Breast epithelium (tissue), 4 donors: ENCODE measurements at regions not wholly inside any gene's neighbourhood (a gene's known extent, or its start where the extent isn't known, plus 50 kb on each side); places are given as distances from the start of the nearest gene placed in this dataset.

ENCODE experiments used
- DNase-seq, 2 donors: peaks; one replicate each; pipeline ENCODE4 v3.0.0-alpha.2; 2019; ENCODE audit warnings: low spot score in 2 of 2
- H3K27ac ChIP-seq, 2 donors: fragments of 200-600 bp; sonication (generic) in 1 of 2; one replicate each; pipeline ENCODE4 v1.5.1; 2016 to 2019; ENCODE audit warnings: mild to moderate bottlenecking in 1 of 2
- H3K27me3 ChIP-seq, 2 donors: fragments of 200-600 bp; sonication (generic) in 1 of 2; one replicate each; pipeline versions ENCODE4 v1.5.1 to v1.6.0; 2017 to 2019; ENCODE audit warnings: control low read depth in 1 of 2, mild to moderate bottlenecking in 1 of 2
- H3K36me3 ChIP-seq: fragments of 200-600 bp; one replicate; pipeline ENCODE4 v1.5.1; 2019
- H3K4me1 ChIP-seq, 2 donors: fragments of 200-600 bp; sonication (generic); one replicate each; pipeline ENCODE4 v1.5.1; 2016 to 2019; ENCODE audit warnings: control low read depth in 1 of 2
- H3K4me3 ChIP-seq, 3 donors: fragments of 200-600 bp; sonication (generic); 1 replicate in 2 of 3; 2 replicates in 1 of 3; pipeline ENCODE4 v1.5.1; 2016 to 2019; ENCODE audit warnings: mild to moderate bottlenecking in 3 of 3, moderate library complexity in 2 of 3
- H3K9me3 ChIP-seq, 2 donors: fragments of 200-600 bp; sonication (generic) in 1 of 2; one replicate each; pipeline ENCODE4 v1.5.1; 2016 to 2019; ENCODE audit warnings: control low read depth in 1 of 2
- CTCF ChIP-seq, 3 donors: fragments of 450-650 bp; IDR thresholded peaks; one replicate each; pipeline ENCODE4 v1.5.1; 2016 to 2017; ENCODE audit warnings: antibody characterized with exemption in 3 of 3, mild to moderate bottlenecking in 3 of 3, moderate library complexity in 3 of 3
- POLR2A ChIP-seq: fragments of 450-650 bp; IDR thresholded peaks from one replicate; pipeline ENCODE4 v1.6.1; 2016; ENCODE audit warnings: antibody characterized with exemption, mild to moderate bottlenecking, moderate library complexity
- POLR2AphosphoS5 ChIP-seq, 3 donors: sonication (generic); formaldehyde crosslinking; IDR thresholded peaks; one replicate each; pipeline ENCODE4 v1.6.1; 2017; ENCODE audit warnings: antibody characterized with exemption in 3 of 3
- intact Hi-C: fragments of 100-400 bp; cut with DNase I; formaldehyde crosslinking; loops from one replicate; pipeline ENCODE4 v1.15.1; 2023; ENCODE audit warnings: low total_unique reads

GRCh38 chr2:12867631-12868287 is 151.0 kb downstream of the TRIB2 start:
- H3K4me1 ChIP-seq, result no peaks in the 10 kb centered on the region
- intact Hi-C loops, result no loop called here
- no peak overlapping the region for H3K4me3 ChIP-seq
- no peaks in the 10 kb centered on the region for H3K36me3 ChIP-seq
- TF ChIP-seq CTCF (IDR thresholded peaks at IDR 0.05) (no peak), POLR2A (no peak), POLR2AphosphoS5 (IDR thresholded peaks at IDR 0.05) (no peak)
- H3K9me3 ChIP-seq, result no peaks in the 10 kb centered on the region
- no peak for DNase-seq
- no peak overlapping the region for H3K27ac ChIP-seq
- no peaks in the 10 kb centered on the region for H3K27me3 ChIP-seq

- no peak overlapping the region for H3K27ac ChIP-seq
- H3K9me3 ChIP-seq, result no peaks in the 10 kb centered on the region
- no peak for DNase-seq
- H3K4me3 ChIP-seq, result no peak overlapping the region
- no peaks in the 10 kb centered on the region for H3K27me3 ChIP-seq
- H3K4me1 ChIP-seq, result no peaks in the 10 kb centered on the region
- intact Hi-C loops, result no loop called here
- no peak for TF ChIP-seq POLR2A
- TF ChIP-seq POLR2AphosphoS5 (IDR thresholded peaks at IDR 0.05), result no peak
- no peak for TF ChIP-seq CTCF (IDR thresholded peaks at IDR 0.05)
- no peaks in the 10 kb centered on the region for H3K36me3 ChIP-seq
Measured at GRCh38 chr2:12870692-12871091, 154.0 kb downstream of the TRIB2 start.

GRCh38 chr2:12871694-12872315 is 155.1 kb downstream of the TRIB2 start:
- TF ChIP-seq POLR2A, result no peak
- no peak for TF ChIP-seq POLR2AphosphoS5 (IDR thresholded peaks at IDR 0.05)
- no peak for TF ChIP-seq CTCF (IDR thresholded peaks at IDR 0.05)
- no peak for DNase-seq
- no peak overlapping the region for H3K4me3 ChIP-seq
- no peaks in the 10 kb centered on the region for H3K36me3 ChIP-seq
- H3K9me3 ChIP-seq, result no peaks in the 10 kb centered on the region
- H3K27ac ChIP-seq, result no peak overlapping the region
- H3K4me1 ChIP-seq, result no peaks in the 10 kb centered on the region
- intact Hi-C loops, result no loop called here
- H3K27me3 ChIP-seq, result no peaks in the 10 kb centered on the region

- DNase-seq, result no peak
- H3K9me3 ChIP-seq, result no peaks in the 10 kb centered on the region
- TF ChIP-seq POLR2AphosphoS5 (IDR thresholded peaks at IDR 0.05) (no peak), POLR2A (no peak), CTCF (IDR thresholded peaks at IDR 0.05) (no peak)
- no peaks in the 10 kb centered on the region for H3K27me3 ChIP-seq
- H3K36me3 ChIP-seq, result no peaks in the 10 kb centered on the region
- no peak overlapping the region for H3K27ac ChIP-seq
- no peak overlapping the region for H3K4me3 ChIP-seq
- intact Hi-C loops, result no loop called here
- H3K4me1 ChIP-seq, result no peaks in the 10 kb centered on the region
Measured at GRCh38 chr2:12877761-12878160, 161.0 kb downstream of the TRIB2 start.

GRCh38 chr2:12879649-12880048 is 162.9 kb downstream of the TRIB2 start:
- no peaks in the 10 kb centered on the region for H3K27me3 ChIP-seq
- H3K4me3 ChIP-seq, result no peak overlapping the region
- no peaks in the 10 kb centered on the region for H3K9me3 ChIP-seq
- no peaks in the 10 kb centered on the region for H3K36me3 ChIP-seq
- no peak for DNase-seq
- H3K4me1 ChIP-seq, result no peaks in the 10 kb centered on the region
- H3K27ac ChIP-seq, result no peak overlapping the region
- TF ChIP-seq POLR2AphosphoS5 (IDR thresholded peaks at IDR 0.05), result no peak
- no peak for TF ChIP-seq POLR2A
- no peak for TF ChIP-seq CTCF (IDR thresholded peaks at IDR 0.05)
- intact Hi-C loops, result no loop called here
